ENCODE measurements at regions not wholly inside any gene's neighbourhood (a gene's known extent, or its start where the extent isn't known, plus 50 kb on each side); places are given as distances from the start of the nearest gene placed in this dataset.

DNA sequence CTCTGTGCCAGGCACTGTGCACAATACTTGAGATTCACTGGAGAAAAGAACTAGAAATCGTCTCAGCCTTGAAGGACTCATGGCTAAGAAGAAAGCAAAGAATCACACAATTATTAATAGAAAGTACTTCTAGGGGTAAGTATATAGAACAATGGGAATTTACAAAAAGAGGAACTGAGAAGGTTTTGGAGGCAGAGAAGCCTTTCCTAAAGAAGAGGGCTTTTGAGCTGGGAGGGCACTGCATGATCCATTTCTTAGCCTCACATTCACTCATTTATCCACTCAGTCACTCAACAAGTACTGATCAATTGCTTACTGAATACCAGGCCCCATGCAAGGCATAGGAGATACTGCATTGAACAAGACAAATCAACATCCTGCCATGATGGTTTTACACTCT is 113.5 kb downstream of the TMEM114 start:
- no peaks in the 10 kb centered on the region for H3K9me2 ChIP-seq (replicated peaks; ENCODE audit: insufficient read depth)
- no peak overlapping the region for H3K27ac ChIP-seq
- no peak overlapping the region for H3K4me2 ChIP-seq
- DNase-seq (ENCODE audit: low spot score) = no peak
- no peaks in the 10 kb centered on the region for H3K79me2 ChIP-seq
- H3K4me1 ChIP-seq (ENCODE audit: insufficient read depth) = no peaks in the 10 kb centered on the region
- WGBS (ENCODE audit: low lambda C conversion rate, missing lambda C conversion rate) = 82% methylated on average over 1 of the region's 1 CpG
- no peaks in the 10 kb centered on the region for H3K27me3 ChIP-seq
- TF ChIP-seq, protein P1, sequence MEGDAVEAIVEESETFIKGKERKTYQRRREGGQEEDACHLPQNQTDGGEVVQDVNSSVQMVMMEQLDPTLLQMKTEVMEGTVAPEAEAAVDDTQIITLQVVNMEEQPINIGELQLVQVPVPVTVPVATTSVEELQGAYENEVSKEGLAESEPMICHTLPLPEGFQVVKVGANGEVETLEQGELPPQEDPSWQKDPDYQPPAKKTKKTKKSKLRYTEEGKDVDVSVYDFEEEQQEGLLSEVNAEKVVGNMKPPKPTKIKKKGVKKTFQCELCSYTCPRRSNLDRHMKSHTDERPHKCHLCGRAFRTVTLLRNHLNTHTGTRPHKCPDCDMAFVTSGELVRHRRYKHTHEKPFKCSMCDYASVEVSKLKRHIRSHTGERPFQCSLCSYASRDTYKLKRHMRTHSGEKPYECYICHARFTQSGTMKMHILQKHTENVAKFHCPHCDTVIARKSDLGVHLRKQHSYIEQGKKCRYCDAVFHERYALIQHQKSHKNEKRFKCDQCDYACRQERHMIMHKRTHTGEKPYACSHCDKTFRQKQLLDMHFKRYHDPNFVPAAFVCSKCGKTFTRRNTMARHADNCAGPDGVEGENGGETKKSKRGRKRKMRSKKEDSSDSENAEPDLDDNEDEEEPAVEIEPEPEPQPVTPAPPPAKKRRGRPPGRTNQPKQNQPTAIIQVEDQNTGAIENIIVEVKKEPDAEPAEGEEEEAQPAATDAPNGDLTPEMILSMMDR (IDR thresholded peaks at IDR 0.05; ENCODE audit: poor library complexity) = no peak
- TF ChIP-seq EZH2phosphoT487 (IDR thresholded peaks at IDR 0.05; ENCODE audit: low read depth, severe bottlenecking, unreplicated experiment) (no peak), EZH2 (IDR thresholded peaks at IDR 0.05; ENCODE audit: borderline replicate concordance) (no peak)
- H2AFZ ChIP-seq = no peak overlapping the region
- H3K36me3 ChIP-seq (replicated peaks; ENCODE audit: insufficient read depth, low read depth) = no peaks in the 10 kb centered on the region
- no peak overlapping the region for H3K4me3 ChIP-seq
- H3K9me3 ChIP-seq (ENCODE audit: low read depth) = no peaks in the 10 kb centered on the region
- H4K20me1 ChIP-seq (ENCODE audit: insufficient read depth, poor library complexity, severe bottlenecking) = no peaks in the 10 kb centered on the region

DNA sequence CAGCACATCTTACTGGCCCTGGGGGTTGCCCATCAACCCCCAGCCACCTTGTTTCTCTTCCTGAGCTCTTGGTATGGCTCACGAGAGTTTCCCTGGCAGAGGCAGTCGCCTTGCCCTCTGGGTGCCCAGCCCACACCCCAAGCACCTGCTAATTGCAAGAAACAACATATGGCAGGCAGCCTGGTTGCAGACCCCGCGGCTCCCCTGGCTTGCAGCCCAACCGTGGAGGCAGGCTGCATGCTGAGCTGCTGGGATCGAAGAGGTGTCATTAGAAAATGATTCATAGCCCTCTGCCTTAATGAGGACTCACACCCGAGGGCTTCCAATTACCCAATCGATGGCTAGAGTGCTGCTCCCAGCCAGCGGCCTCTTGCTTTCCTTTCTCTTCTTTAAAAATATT is 115.7 kb downstream of the TMEM114 start:
- no peaks in the 10 kb centered on the region for H3K4me1 ChIP-seq (ENCODE audit: insufficient read depth)
- H4K20me1 ChIP-seq (ENCODE audit: insufficient read depth, poor library complexity, severe bottlenecking) = no peaks in the 10 kb centered on the region
- H3K27ac ChIP-seq = no peak overlapping the region
- TF ChIP-seq, protein P1 (IDR thresholded peaks at IDR 0.05; ENCODE audit: poor library complexity) = no peak
- WGBS (ENCODE audit: low lambda C conversion rate, missing lambda C conversion rate) = 70% methylated on average over 9 of the region's 9 CpGs
- DNase-seq (ENCODE audit: low spot score) = no peak
- no peaks in the 10 kb centered on the region for H3K9me3 ChIP-seq (ENCODE audit: low read depth)
- H3K4me3 ChIP-seq = no peak overlapping the region
- H3K4me2 ChIP-seq = no peak overlapping the region
- H3K36me3 ChIP-seq (replicated peaks; ENCODE audit: insufficient read depth, low read depth) = no peaks in the 10 kb centered on the region
- no peaks in the 10 kb centered on the region for H3K27me3 ChIP-seq
- no peaks in the 10 kb centered on the region for H3K9me2 ChIP-seq (replicated peaks; ENCODE audit: insufficient read depth)
- no peaks in the 10 kb centered on the region for H3K79me2 ChIP-seq
- no peak overlapping the region for H2AFZ ChIP-seq

DNA sequence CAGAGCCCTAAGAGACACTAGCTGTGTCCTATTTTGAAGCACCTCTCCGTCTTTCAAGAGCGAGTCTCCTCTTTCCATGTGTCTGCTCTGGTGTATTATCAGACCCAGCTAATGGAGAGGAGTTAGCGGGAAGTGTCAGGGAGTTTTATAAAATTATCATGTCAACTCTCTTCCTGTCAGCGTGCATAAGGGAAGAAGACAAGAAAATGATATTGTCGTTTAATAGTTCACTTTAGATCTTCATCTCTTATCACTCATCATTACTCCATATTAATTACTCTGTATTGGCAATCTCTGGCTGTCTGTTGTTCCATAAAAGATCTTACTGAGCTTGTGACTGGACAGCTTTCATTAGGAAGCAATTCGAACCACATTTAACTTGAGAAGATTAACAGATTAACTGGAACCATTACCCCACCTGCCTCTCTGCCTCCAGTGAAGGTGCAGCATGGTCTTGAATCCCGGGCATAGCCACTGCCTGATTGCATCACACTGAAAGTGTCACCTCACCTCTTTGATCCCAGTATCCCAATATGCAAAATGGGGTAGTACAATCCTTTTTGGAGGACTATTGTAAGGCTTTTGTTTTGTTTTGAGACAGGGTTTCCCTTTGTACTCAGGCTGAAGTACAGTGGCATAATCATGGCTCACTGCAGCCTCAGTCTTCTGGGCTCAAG is 121.1 kb downstream of the TMEM114 start:
- TF ChIP-seq EZH2 (IDR thresholded peaks at IDR 0.05; ENCODE audit: borderline replicate concordance) (no peak), EZH2phosphoT487 (IDR thresholded peaks at IDR 0.05; ENCODE audit: low read depth, severe bottlenecking, unreplicated experiment) (no peak)
- TF ChIP-seq, protein P1 (IDR thresholded peaks at IDR 0.05; ENCODE audit: poor library complexity) = no peak
- Histone ChIP-seq H3K9me3 (ENCODE audit: low read depth) (no peaks in the 10 kb centered on the region), H3K27ac (no peak overlapping the region), H3K27me3 (no peaks in the 10 kb centered on the region), H2AFZ (no peak overlapping the region), H3K4me2 (no peak overlapping the region), H3K36me3 (replicated peaks; ENCODE audit: insufficient read depth, low read depth) (no peaks in the 10 kb centered on the region), H3K4me1 (ENCODE audit: insufficient read depth) (no peaks in the 10 kb centered on the region), H4K20me1 (ENCODE audit: insufficient read depth, poor library complexity, severe bottlenecking) (no peaks in the 10 kb centered on the region), H3K9me2 (replicated peaks; ENCODE audit: insufficient read depth) (no peaks in the 10 kb centered on the region), H3K79me2 (no peaks in the 10 kb centered on the region), H3K4me3 (no peak overlapping the region)
- WGBS (ENCODE audit: low lambda C conversion rate, missing lambda C conversion rate) = 77% methylated on average over 7 of the region's 7 CpGs
- no peak for DNase-seq (ENCODE audit: low spot score)

GRCh38 chr16:8464979-8465378 is 125.3 kb downstream of the TMEM114 start:
- H2AFZ ChIP-seq = no peak overlapping the region
- no peaks in the 10 kb centered on the region for H3K79me2 ChIP-seq
- TF ChIP-seq, protein P1 (IDR thresholded peaks at IDR 0.05; ENCODE audit: poor library complexity) = no peak
- TF ChIP-seq EZH2 (IDR thresholded peaks at IDR 0.05; ENCODE audit: borderline replicate concordance) (no peak), EZH2phosphoT487 (IDR thresholded peaks at IDR 0.05; ENCODE audit: low read depth, severe bottlenecking, unreplicated experiment) (no peak)
- H3K36me3 ChIP-seq (replicated peaks; ENCODE audit: insufficient read depth, low read depth) = no peaks in the 10 kb centered on the region
- H3K4me2 ChIP-seq = no peak overlapping the region
- H4K20me1 ChIP-seq (ENCODE audit: insufficient read depth, poor library complexity, severe bottlenecking) = no peaks in the 10 kb centered on the region
- no peaks in the 10 kb centered on the region for H3K9me2 ChIP-seq (replicated peaks; ENCODE audit: insufficient read depth)
- no peak overlapping the region for H3K4me3 ChIP-seq
- no peak for DNase-seq (ENCODE audit: low spot score)
- no peaks in the 10 kb centered on the region for H3K27me3 ChIP-seq
- no peaks in the 10 kb centered on the region for H3K9me3 ChIP-seq (ENCODE audit: low read depth)
- H3K4me1 ChIP-seq (ENCODE audit: insufficient read depth) = no peaks in the 10 kb centered on the region
- WGBS (ENCODE audit: low lambda C conversion rate, missing lambda C conversion rate) = 57% methylated on average over 1 of the region's 1 CpG
- no peak overlapping the region for H3K27ac ChIP-seq
